HEK293 (cell line): ENCODE measurements at regions not wholly inside any gene's neighbourhood (a gene's known extent, or its start where the extent isn't known, plus 50 kb on each side); places are given as distances from the start of the nearest gene placed in this dataset.

Experiments
- CTCF ChIA-PET: fragments of 350-600 bp; formaldehyde crosslinking; extraction: SDS; loops from one replicate; lab custom pipeline; 2021; ENCODE audit warnings: antibody characterized with exemption; lab: Yijun Ruan, JAX
- POLR2A ChIA-PET: fragments of 300-600 bp; formaldehyde crosslinking; extraction: SDS; loops from one replicate; lab custom pipeline; 2020; ENCODE audit warnings: antibody characterized with exemption, inconsistent platforms; lab: Yijun Ruan, JAX
- H3K27ac ChIP-seq: fragments of 200-500 bp; sonication (Bioruptor generic); 2 replicates; pipeline ENCODE4 v1.5.1; 2014; ENCODE audit warnings: low read depth, low read length, control low read depth, inconsistent platforms; ENCODE audit errors: extremely low read depth
- H3K36me3 ChIP-seq, 2 experiments: fragments of 200-500 bp in 1 of 2; sonication (Bioruptor generic) in 1 of 2; 1 replicate in 1 of 2; 2 replicates in 1 of 2; pipeline ENCODE4 v1.5.1; 2014 to 2017; ENCODE audit warnings: inconsistent platforms in 2 of 2, low read length in 2 of 2; ENCODE audit not compliant: control insufficient read depth in 2 of 2, insufficient read depth in 1 of 2
- H3K4me1 ChIP-seq: fragments of 200-500 bp; sonication (Bioruptor generic); 2 replicates; pipeline ENCODE4 v1.5.1; 2014; ENCODE audit warnings: mild to moderate bottlenecking, low read length, inconsistent platforms; ENCODE audit not compliant: control insufficient read depth, insufficient read depth
- H3K4me3 ChIP-seq: 2 replicates; pipeline ENCODE4 v1.5.1; 2011; ENCODE audit warnings: low read depth, mild to moderate bottlenecking, control low read depth, low read length, moderate library complexity
- H3K9me3 ChIP-seq: fragments of 200-500 bp; sonication (Bioruptor generic); 2 replicates; pipeline ENCODE4 v1.5.1; 2014; ENCODE audit warnings: low read depth, low read length, inconsistent platforms; ENCODE audit not compliant: control insufficient read depth, insufficient read depth
- EGR2 ChIP-seq: fragments of 450-650 bp; formaldehyde crosslinking; IDR thresholded peaks from 2 replicates; pipeline ENCODE4 v1.5.1; 2016; ENCODE audit warnings: low read depth, missing biosample characterization, missing genetic modification characterization
- GLI2 ChIP-seq: fragments of 450-650 bp; formaldehyde crosslinking; IDR thresholded peaks from 2 replicates; pipeline ENCODE4; 2017; ENCODE audit warnings: missing biosample characterization, missing genetic modification characterization, low read depth, borderline replicate concordance
- GLIS2 ChIP-seq: fragments of 450-650 bp; formaldehyde crosslinking; IDR thresholded peaks from 2 replicates; pipeline ENCODE4 v1.5.1; 2016; ENCODE audit warnings: missing biosample characterization, missing genetic modification characterization
- HOXA7 ChIP-seq: sonication (generic); formaldehyde crosslinking; IDR thresholded peaks from 2 replicates; pipeline ENCODE4 v1.8.1; 2022; ENCODE audit warnings: missing genetic modification reagents, borderline replicate concordance
- INSM2 ChIP-seq: fragments of 450-650 bp; formaldehyde crosslinking; IDR thresholded peaks from 2 replicates; pipeline ENCODE4 v1.5.1; 2016; ENCODE audit warnings: missing biosample characterization, missing genetic modification characterization
- MYNN ChIP-seq: fragments of 450-650 bp; formaldehyde crosslinking; IDR thresholded peaks from 2 replicates; pipeline ENCODE4 v1.5.1; 2016; ENCODE audit warnings: missing biosample characterization, missing genetic modification characterization, borderline replicate concordance
- SALL2 ChIP-seq: fragments of 450-650 bp; formaldehyde crosslinking; IDR thresholded peaks from 2 replicates; pipeline ENCODE4 v1.5.0; 2017; ENCODE audit warnings: missing biosample characterization, mild to moderate bottlenecking, missing genetic modification characterization, borderline replicate concordance
- TCF7L2 ChIP-seq: IDR thresholded peaks from 2 replicates; pipeline ENCODE4 v1.6.1; 2011; ENCODE audit warnings: low read depth, mild to moderate bottlenecking, inconsistent platforms, low read length, moderate library complexity, borderline replicate concordance
- ZBTB1 ChIP-seq: fragments of 450-650 bp; formaldehyde crosslinking; IDR thresholded peaks from 2 replicates; pipeline ENCODE4 v1.5.1; 2016; ENCODE audit warnings: missing biosample characterization, missing genetic modification characterization
- ZBTB21 ChIP-seq: fragments of 450-650 bp; formaldehyde crosslinking; IDR thresholded peaks from 2 replicates; pipeline ENCODE4 v1.5.1; 2017; ENCODE audit warnings: missing biosample characterization, missing genetic modification characterization
- ZBTB7A ChIP-seq: fragments of 450-650 bp; formaldehyde crosslinking; IDR thresholded peaks from 2 replicates; pipeline ENCODE4 v1.5.1; 2016; ENCODE audit warnings: low read depth, missing biosample characterization, missing genetic modification characterization
- ZFP69B ChIP-seq: fragments of 450-650 bp; formaldehyde crosslinking; IDR thresholded peaks from 2 replicates; pipeline ENCODE4 v1.5.1; 2016; ENCODE audit warnings: missing biosample characterization, missing genetic modification characterization
- ZNF157 ChIP-seq: fragments of 450-650 bp; formaldehyde crosslinking; IDR thresholded peaks from 2 replicates; pipeline ENCODE4 v1.5.1; 2016; ENCODE audit warnings: missing biosample characterization, missing genetic modification characterization
- ZNF175 ChIP-seq: fragments of 450-650 bp; formaldehyde crosslinking; IDR thresholded peaks from 2 replicates; pipeline ENCODE4 v1.5.1; 2016; ENCODE audit warnings: missing biosample characterization, missing genetic modification characterization
- ZNF18 ChIP-seq: fragments of 450-650 bp; formaldehyde crosslinking; IDR thresholded peaks from 2 replicates; pipeline ENCODE4 v1.5.1; 2016; ENCODE audit warnings: missing biosample characterization, missing genetic modification characterization
- ZNF335 ChIP-seq: fragments of 450-650 bp; formaldehyde crosslinking; conservative IDR thresholded peaks from 2 replicates; pipeline ENCODE4 v1.5.1; 2016; ENCODE audit warnings: missing biosample characterization, missing genetic modification characterization
- ZNF341 ChIP-seq: fragments of 450-650 bp; formaldehyde crosslinking; IDR thresholded peaks from 2 replicates; pipeline ENCODE4; 2016; ENCODE audit warnings: low read depth, missing biosample characterization, missing genetic modification characterization
- ZNF366 ChIP-seq: fragments of 450-650 bp; formaldehyde crosslinking; conservative IDR thresholded peaks from 2 replicates; pipeline ENCODE4 v1.5.1; 2016; ENCODE audit warnings: missing biosample characterization, missing genetic modification characterization
- ZNF48 ChIP-seq: fragments of 450-650 bp; formaldehyde crosslinking; IDR thresholded peaks from 2 replicates; pipeline ENCODE4 v1.5.1; 2016; ENCODE audit warnings: missing biosample characterization, missing genetic modification characterization
- ZNF639 ChIP-seq: fragments of 450-650 bp; formaldehyde crosslinking; IDR thresholded peaks from 2 replicates; pipeline ENCODE4 v1.5.1; 2016; ENCODE audit warnings: missing biosample characterization, missing genetic modification characterization
- ZNF658 ChIP-seq: fragments of 450-650 bp; formaldehyde crosslinking; IDR thresholded peaks from 2 replicates; pipeline ENCODE4; 2016; ENCODE audit warnings: missing biosample characterization, missing genetic modification characterization
- ZNF677 ChIP-seq: fragments of 450-650 bp; IDR thresholded peaks from 2 replicates; pipeline ENCODE4 v1.5.0; 2018; ENCODE audit warnings: missing biosample characterization, mild to moderate bottlenecking, missing genetic modification characterization, moderate library complexity
- ZNF747 ChIP-seq: fragments of 450-650 bp; formaldehyde crosslinking; IDR thresholded peaks from 2 replicates; pipeline ENCODE4 v1.5.1; 2016; ENCODE audit warnings: missing biosample characterization, missing genetic modification characterization
- ZNF785 ChIP-seq: fragments of 450-650 bp; formaldehyde crosslinking; IDR thresholded peaks from 2 replicates; pipeline ENCODE4 v1.5.1; 2016; ENCODE audit warnings: missing biosample characterization, missing genetic modification characterization
- ZNF791 ChIP-seq: fragments of 450-650 bp; formaldehyde crosslinking; IDR thresholded peaks from 2 replicates; pipeline ENCODE4 v1.5.1; 2016; ENCODE audit warnings: missing biosample characterization, missing genetic modification characterization
- ZSCAN4 ChIP-seq: fragments of 450-650 bp; formaldehyde crosslinking; IDR thresholded peaks from 2 replicates; pipeline ENCODE4 v1.5.1; 2017; ENCODE audit warnings: missing biosample characterization, missing genetic modification characterization

GRCh38 chr4:178899084-178899483, 1456.8 kb upstream of the AGA start (continued):
- TF ChIP-seq ZNF785 (tag by site-specific recombination), result no peak
- TF ChIP-seq, all 188 proteins: peak for 0

DNA sequence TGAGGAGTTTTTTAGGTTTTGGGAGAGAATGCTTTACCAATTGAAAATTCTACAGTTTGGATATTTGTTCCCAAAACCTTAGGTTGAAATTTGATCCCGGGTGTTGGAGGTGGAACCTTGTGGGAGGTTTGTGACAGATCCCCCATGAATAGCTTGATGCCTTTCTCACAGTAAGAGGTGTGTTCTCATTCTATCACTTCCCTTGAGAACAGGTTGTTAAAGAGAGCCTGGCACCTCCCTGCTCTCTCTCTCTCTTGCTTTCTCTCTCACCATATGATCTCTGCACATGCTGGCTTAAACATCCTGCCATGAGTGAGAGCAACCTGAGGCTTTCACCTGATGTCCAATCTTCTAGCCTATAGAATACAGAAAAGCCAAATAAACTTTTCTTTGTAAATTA, 1475.5 kb upstream of the AGA start:
- Histone ChIP-seq H3K4me3 (no peak overlapping the region), H3K36me3 (no peaks in the 10 kb centered on the region), H3K4me1 (no peaks in the 10 kb centered on the region), H3K9me3 (no peaks in the 10 kb centered on the region), H3K27ac (no peak overlapping the region)
- TF ChIP-seq ZFP69B (no peak), ZNF677 (tag by site-specific recombination) (no peak), MYNN (tag by site-specific recombination) (no peak), EGR2 (tag by site-specific recombination) (no peak), ZSCAN4 (tag by site-specific recombination) (no peak), ZBTB21 (no peak), ZNF175 (tag by site-specific recombination) (no peak), TCF7L2 (no peak), INSM2 (tag by site-specific recombination) (no peak), ZNF747 (tag by site-specific recombination) (no peak), ZNF791 (tag by site-specific recombination) (no peak), ZNF341 (tag by site-specific recombination) (no peak), ZBTB7A (no peak)
- ChIA-PET POLR2A (no interaction called here), CTCF (no interaction called here)

DNA sequence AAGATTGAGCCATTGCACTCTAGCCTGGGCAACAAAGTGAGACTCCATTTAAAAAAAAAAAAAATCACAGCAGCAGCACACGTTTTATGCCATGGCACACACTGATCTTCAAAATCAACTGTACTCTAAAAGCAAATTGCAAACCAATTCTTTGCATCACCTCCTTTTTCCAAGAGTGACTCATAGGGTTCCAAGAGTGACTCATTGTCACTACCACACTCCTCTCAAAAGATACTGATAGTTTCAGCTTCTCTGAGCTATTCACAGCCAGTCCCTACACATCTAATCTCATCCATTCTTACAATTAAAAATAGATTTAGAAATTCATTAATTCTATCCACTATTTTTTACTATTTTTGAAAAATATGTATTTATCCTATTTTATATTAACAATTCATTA, 1494.9 kb upstream of the AGA start:
- TF ChIP-seq ZNF48 (tag by site-specific recombination) (no peak), GLI2 (no peak), ZNF658 (tag by site-specific recombination) (no peak), ZNF18 (no peak), SALL2 (no peak), GLIS2 (no peak), ZNF639 (tag by site-specific recombination) (no peak), HOXA7 (no peak), ZNF791 (tag by site-specific recombination) (no peak), ZNF157 (tag by site-specific recombination) (no peak), ZNF366 (no peak), ZNF335 (tag by site-specific recombination) (no peak), ZBTB1 (no peak)
- POLR2A ChIA-PET, result no interaction called here
- H3K36me3 ChIP-seq, result no peaks in the 10 kb centered on the region
- no peak overlapping the region for H3K27ac ChIP-seq
- CTCF ChIA-PET, result no interaction called here
- no peaks in the 10 kb centered on the region for H3K9me3 ChIP-seq
- H3K4me3 ChIP-seq, result no peak overlapping the region
- no peaks in the 10 kb centered on the region for H3K4me1 ChIP-seq
